ENCODE measurements at regions not wholly inside any gene's neighbourhood (a gene's known extent, or its start where the extent isn't known, plus 50 kb on each side); places are given as distances from the start of the nearest gene placed in this dataset.

DNA sequence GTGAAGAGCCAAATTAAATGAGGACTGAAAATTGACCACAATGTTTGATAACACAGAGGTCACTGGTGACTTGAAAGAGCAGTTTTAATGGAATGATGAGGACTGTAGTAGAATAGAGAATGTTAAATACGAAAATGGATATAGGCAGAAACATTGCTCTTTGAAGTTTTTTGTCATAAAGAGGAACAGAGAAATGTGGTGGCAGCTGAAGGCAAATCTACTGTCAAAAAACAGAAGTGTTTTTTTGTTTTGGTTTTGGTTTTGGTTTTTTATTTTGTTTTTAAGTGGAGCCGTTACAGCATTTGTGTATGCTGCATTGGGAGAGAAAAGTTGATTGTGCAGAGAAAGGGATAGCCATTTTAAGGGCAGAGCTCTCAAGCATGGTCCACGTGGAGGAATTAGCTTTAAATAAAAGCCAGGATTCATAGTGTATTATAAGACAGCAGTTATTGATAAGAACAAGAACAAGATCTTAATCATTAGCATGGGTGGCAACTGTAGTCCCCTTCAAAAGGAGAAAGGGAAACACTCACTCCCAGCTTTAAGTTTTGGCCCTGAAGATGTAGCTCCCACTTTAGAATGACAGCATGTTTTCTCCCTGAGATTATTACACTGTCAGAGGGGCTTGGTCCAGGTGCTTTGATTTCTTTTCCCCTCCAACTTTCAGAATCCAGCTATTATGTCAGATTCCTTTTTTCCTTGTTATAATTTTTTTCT lies 156.7 kb upstream of the BET1 start:
- TF ChIP-seq POLR2A (IDR thresholded peaks at IDR 0.05; ENCODE audit: low read depth, low read length) = no peak
- no peak for TF ChIP-seq POLR2AphosphoS5 (IDR thresholded peaks at IDR 0.05; ENCODE audit: low read depth, low read length)
- no peak for TF ChIP-seq TAF1 (IDR thresholded peaks at IDR 0.05; ENCODE audit: borderline replicate concordance, low read depth, low read length)
